ENCODE measurements at regions not wholly inside any gene's neighbourhood (a gene's known extent, or its start where the extent isn't known, plus 50 kb on each side); places are given as distances from the start of the nearest gene placed in this dataset.

DNA sequence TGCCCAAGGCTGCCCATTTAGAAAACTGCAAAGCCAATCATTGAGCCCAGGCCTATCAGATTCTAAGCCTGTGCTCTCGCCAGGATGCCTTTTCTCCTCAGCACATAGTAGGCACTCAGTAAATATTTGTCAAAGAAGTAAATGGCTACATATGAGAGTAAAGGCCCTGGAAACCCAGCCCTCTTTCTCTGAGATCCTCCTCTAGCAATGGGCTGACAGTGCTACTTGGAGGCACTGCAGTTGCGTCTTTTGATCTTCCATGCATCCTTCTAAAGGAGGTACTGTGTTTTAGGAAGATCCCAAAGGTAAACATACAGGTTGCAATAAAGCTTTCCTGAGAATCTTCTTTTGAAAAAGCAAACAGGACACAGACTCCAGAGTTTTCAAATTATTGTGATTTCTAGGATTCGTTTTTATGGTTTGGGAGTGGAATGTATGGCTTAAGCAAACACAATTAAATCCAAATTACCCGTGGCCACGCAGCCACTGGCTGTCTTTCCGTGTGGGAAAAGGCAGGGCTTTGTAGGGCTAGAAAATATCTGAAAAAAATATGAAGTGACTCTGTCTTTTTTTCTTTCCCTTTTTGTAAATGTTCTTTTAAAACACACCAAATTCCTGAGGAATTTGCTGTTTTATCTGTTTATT, 151.3 kb upstream of the BMPER start:
- H3K27me3 ChIP-seq: no peaks in the 10 kb centered on the region
- peak overlapping the region; percentile 25 for H3K4me2 ChIP-seq
- H3K9me3 ChIP-seq (ENCODE audit: low read depth): no peaks in the 10 kb centered on the region
- H4K20me1 ChIP-seq (ENCODE audit: insufficient read depth, poor library complexity, severe bottlenecking): no peaks in the 10 kb centered on the region
- no peaks in the 10 kb centered on the region for H3K9me2 ChIP-seq (replicated peaks; ENCODE audit: insufficient read depth)
- no peaks in the 10 kb centered on the region for H3K36me3 ChIP-seq (replicated peaks; ENCODE audit: insufficient read depth, low read depth)
- TF ChIP-seq EZH2 (IDR thresholded peaks at IDR 0.05; ENCODE audit: borderline replicate concordance): no peak
- TF ChIP-seq, protein P1, sequence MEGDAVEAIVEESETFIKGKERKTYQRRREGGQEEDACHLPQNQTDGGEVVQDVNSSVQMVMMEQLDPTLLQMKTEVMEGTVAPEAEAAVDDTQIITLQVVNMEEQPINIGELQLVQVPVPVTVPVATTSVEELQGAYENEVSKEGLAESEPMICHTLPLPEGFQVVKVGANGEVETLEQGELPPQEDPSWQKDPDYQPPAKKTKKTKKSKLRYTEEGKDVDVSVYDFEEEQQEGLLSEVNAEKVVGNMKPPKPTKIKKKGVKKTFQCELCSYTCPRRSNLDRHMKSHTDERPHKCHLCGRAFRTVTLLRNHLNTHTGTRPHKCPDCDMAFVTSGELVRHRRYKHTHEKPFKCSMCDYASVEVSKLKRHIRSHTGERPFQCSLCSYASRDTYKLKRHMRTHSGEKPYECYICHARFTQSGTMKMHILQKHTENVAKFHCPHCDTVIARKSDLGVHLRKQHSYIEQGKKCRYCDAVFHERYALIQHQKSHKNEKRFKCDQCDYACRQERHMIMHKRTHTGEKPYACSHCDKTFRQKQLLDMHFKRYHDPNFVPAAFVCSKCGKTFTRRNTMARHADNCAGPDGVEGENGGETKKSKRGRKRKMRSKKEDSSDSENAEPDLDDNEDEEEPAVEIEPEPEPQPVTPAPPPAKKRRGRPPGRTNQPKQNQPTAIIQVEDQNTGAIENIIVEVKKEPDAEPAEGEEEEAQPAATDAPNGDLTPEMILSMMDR (IDR thresholded peaks at IDR 0.05; ENCODE audit: poor library complexity): no peak
- TF ChIP-seq EZH2phosphoT487 (IDR thresholded peaks at IDR 0.05; ENCODE audit: low read depth, severe bottlenecking, unreplicated experiment): no peak
- no peaks in the 10 kb centered on the region for H3K79me2 ChIP-seq
- H3K4me1 ChIP-seq (ENCODE audit: insufficient read depth): peaks cover 12% of the 10 kb centered on the region
- no peak overlapping the region for H2AFZ ChIP-seq
- no peak for DNase-seq (ENCODE audit: low spot score)
- H3K27ac ChIP-seq: no peak overlapping the region
- WGBS (ENCODE audit: low lambda C conversion rate, missing lambda C conversion rate): 38% methylated on average over 6 of the region's 6 CpGs
- H3K4me3 ChIP-seq: no peak overlapping the region

DNA sequence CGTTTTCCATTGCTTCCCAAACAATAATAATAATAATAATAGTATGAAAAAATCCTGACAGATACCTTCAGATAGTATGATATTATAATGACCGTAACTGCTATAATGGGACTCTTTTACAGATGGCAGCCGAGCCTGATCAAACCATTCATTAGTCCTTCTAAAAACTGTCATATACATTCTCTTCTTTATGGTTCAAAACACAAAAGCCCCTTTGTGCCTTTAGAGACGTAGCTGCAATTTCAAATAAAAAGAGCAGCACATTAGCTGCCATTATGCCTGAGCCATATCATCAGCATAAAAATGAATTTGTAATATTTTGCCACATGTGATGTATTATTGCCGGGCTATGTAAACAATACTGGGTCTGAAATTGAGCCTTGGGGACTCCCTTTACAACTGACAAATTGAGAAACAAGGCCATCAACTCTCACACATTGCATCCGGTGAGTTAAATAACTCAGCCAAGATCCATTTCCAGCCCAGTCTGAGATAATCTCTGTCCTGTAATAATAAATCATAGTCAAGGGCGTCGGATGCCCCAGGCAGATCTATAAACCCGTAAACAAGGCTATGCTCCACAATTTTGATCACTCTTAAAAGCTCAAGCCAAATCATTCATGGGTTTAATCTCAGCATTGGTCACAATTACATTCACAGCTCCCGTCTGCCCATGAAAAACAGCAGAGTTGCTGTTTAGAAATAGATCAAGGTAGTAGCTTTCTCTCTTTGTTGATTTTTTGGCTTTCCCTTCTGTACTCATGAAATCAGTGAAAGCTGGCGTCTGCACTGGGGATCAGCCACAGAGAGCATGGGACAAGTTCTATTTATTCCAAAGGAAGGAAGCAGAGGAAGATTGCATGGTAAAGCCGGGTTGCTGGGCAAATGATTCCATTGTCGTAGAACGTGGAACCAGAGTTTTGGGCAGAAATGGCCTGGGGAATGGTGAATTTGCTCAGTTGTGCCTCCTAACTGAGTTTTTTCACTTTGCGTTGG, 150.1 kb upstream of the BMPER start:
- Histone ChIP-seq H2AFZ (no peak overlapping the region), H3K27me3 (no peaks in the 10 kb centered on the region), H3K9me3 (ENCODE audit: low read depth) (no peaks in the 10 kb centered on the region), H3K9me2 (replicated peaks; ENCODE audit: insufficient read depth) (no peaks in the 10 kb centered on the region), H3K79me2 (no peaks in the 10 kb centered on the region), H4K20me1 (ENCODE audit: insufficient read depth, poor library complexity, severe bottlenecking) (no peaks in the 10 kb centered on the region), H3K4me1 (ENCODE audit: insufficient read depth) (peaks cover 12% of the 10 kb centered on the region), H3K4me3 (no peak overlapping the region), H3K4me2 (peak overlapping the region; percentile 23), H3K36me3 (replicated peaks; ENCODE audit: insufficient read depth, low read depth) (no peaks in the 10 kb centered on the region), H3K27ac (no peak overlapping the region)
- no peak for TF ChIP-seq EZH2 (IDR thresholded peaks at IDR 0.05; ENCODE audit: borderline replicate concordance)
- no peak for TF ChIP-seq EZH2phosphoT487 (IDR thresholded peaks at IDR 0.05; ENCODE audit: low read depth, severe bottlenecking, unreplicated experiment)
- TF ChIP-seq, protein P1 (IDR thresholded peaks at IDR 0.05; ENCODE audit: poor library complexity): no peak
- DNase-seq (ENCODE audit: low spot score): no peak
- 56% methylated on average over 15 of the region's 15 CpGs for WGBS (ENCODE audit: low lambda C conversion rate, missing lambda C conversion rate)

DNA sequence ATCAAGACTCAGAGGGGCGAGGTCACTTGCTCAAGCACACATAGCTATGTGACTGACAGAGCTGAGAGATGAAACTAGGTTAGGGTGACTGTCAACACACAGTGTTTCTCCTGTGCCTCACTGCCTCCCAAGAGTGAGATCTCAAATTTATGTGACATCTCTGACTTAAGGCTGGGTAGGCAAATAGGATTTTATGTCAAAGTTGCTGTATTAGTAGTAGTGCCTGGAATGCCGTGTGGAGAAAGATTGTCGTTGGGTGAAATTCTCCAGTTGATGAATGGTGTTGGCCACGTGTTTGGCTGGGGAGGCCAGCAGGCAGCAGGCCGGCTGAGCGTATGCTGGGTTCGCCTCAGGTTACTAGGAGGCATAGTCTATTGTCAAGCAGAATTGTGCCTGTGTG, 148.3 kb upstream of the BMPER start:
- H3K36me3 ChIP-seq (replicated peaks; ENCODE audit: insufficient read depth, low read depth): no peaks in the 10 kb centered on the region
- H3K9me3 ChIP-seq (ENCODE audit: low read depth): no peaks in the 10 kb centered on the region
- no peak for DNase-seq (ENCODE audit: low spot score)
- 74% methylated on average over 7 of the region's 7 CpGs for WGBS (ENCODE audit: low lambda C conversion rate, missing lambda C conversion rate)
- no peak overlapping the region for H3K4me2 ChIP-seq
- H3K79me2 ChIP-seq: no peaks in the 10 kb centered on the region
- H4K20me1 ChIP-seq (ENCODE audit: insufficient read depth, poor library complexity, severe bottlenecking): no peaks in the 10 kb centered on the region
- H3K27ac ChIP-seq: no peak overlapping the region
- H3K27me3 ChIP-seq: no peaks in the 10 kb centered on the region
- no peak overlapping the region for H2AFZ ChIP-seq
- peaks cover 12% of the 10 kb centered on the region for H3K4me1 ChIP-seq (ENCODE audit: insufficient read depth)
- no peak overlapping the region for H3K4me3 ChIP-seq
- no peaks in the 10 kb centered on the region for H3K9me2 ChIP-seq (replicated peaks; ENCODE audit: insufficient read depth)
- TF ChIP-seq EZH2phosphoT487 (IDR thresholded peaks at IDR 0.05; ENCODE audit: low read depth, severe bottlenecking, unreplicated experiment): no peak
- no peak for TF ChIP-seq EZH2 (IDR thresholded peaks at IDR 0.05; ENCODE audit: borderline replicate concordance)
- TF ChIP-seq, protein P1 (IDR thresholded peaks at IDR 0.05; ENCODE audit: poor library complexity): no peak
